GM23338 (cell line): ENCODE measurements at regions not wholly inside any gene's neighbourhood (a gene's known extent, or its start where the extent isn't known, plus 50 kb on each side); places are given as distances from the start of the nearest gene placed in this dataset.

Experiments used
- ATAC-seq: fragments of 200-7000 bp; cut with Tn5 transposase; 3 replicates; pipeline ENCODE4 v1.9.1; 2020
- DNase-seq: peaks from one replicate; pipeline ENCODE4 v3.0.0-alpha.2; 2015; ENCODE audit warnings: low spot score
- H2AFZ ChIP-seq: fragments of 200-600 bp; sonication (generic); 2 replicates; pipeline ENCODE4 v1.8.0; 2016; ENCODE audit warnings: antibody characterized with exemption, mild to moderate bottlenecking, moderate library complexity
- H3F3A ChIP-seq: fragments of 200-600 bp; sonication (generic); replicated peaks from 2 replicates; pipeline ENCODE4 v1.8.0; 2017; ENCODE audit warnings: antibody characterized with exemption, mixed run types, low read depth
- H3K27ac ChIP-seq: fragments of 200-600 bp; sonication (generic); 2 replicates; pipeline ENCODE4 v1.6.1; 2016; ENCODE audit warnings: low read depth
- H3K27me3 ChIP-seq: fragments of 200-600 bp; sonication (generic); 2 replicates; pipeline ENCODE4 v1.8.0; 2016; ENCODE audit warnings: mild to moderate bottlenecking, mixed run types, moderate library complexity; ENCODE audit not compliant: insufficient read depth
- H3K36me3 ChIP-seq: fragments of 200-600 bp; sonication (generic); 2 replicates; pipeline ENCODE4 v1.8.0; 2016; ENCODE audit warnings: mild to moderate bottlenecking; ENCODE audit not compliant: insufficient read depth
- H3K4me1 ChIP-seq: fragments of 200-600 bp; sonication (generic); 2 replicates; pipeline ENCODE4 v1.8.0; 2016; ENCODE audit warnings: mild to moderate bottlenecking, moderate library complexity; ENCODE audit not compliant: insufficient read depth
- H3K4me2 ChIP-seq: fragments of 200-600 bp; sonication (generic); 2 replicates; pipeline ENCODE4 v1.7.1; 2017; ENCODE audit warnings: mixed run types
- H3K4me3 ChIP-seq: fragments of 200-600 bp; sonication (generic); 2 replicates; pipeline ENCODE4 v1.6.1; 2016; ENCODE audit warnings: mixed run types
- H3K79me2 ChIP-seq: fragments of 200-600 bp; sonication (generic); replicated peaks from 2 replicates; pipeline ENCODE4 v1.8.0; 2017; ENCODE audit warnings: mild to moderate bottlenecking; ENCODE audit not compliant: insufficient read depth
- H3K9me2 ChIP-seq: fragments of 200-600 bp; sonication (generic); 2 replicates; pipeline ENCODE4 v1.8.0; 2017; ENCODE audit not compliant: insufficient read depth
- H4K20me1 ChIP-seq: fragments of 200-600 bp; sonication (generic); replicated peaks from 2 replicates; pipeline ENCODE4 v1.8.0; 2017; ENCODE audit warnings: mild to moderate bottlenecking; ENCODE audit not compliant: insufficient read depth
- H3K27ac Mint-ChIP-seq: 2 replicates; pipeline ENCODE4 v1.8.0; 2020; ENCODE audit warnings: inconsistent platforms, mild to moderate bottlenecking, moderate library complexity, mixed read lengths
- H3K27me3 Mint-ChIP-seq: 3 replicates; pipeline ENCODE4 v1.8.0; 2022; ENCODE audit warnings: low read depth, mild to moderate bottlenecking, moderate library complexity, mixed read lengths, inconsistent platforms; ENCODE audit not compliant: insufficient read depth, poor library complexity
- H3K36me3 Mint-ChIP-seq: 3 replicates; pipeline ENCODE4 v1.8.0; 2021; ENCODE audit warnings: low read depth, mild to moderate bottlenecking, inconsistent platforms, moderate library complexity, mixed read lengths
- H3K4me1 Mint-ChIP-seq: 3 replicates; pipeline ENCODE4 v1.8.0; 2020; ENCODE audit warnings: mild to moderate bottlenecking, inconsistent platforms, mixed read lengths
- H3K4me3 Mint-ChIP-seq: 3 replicates; pipeline ENCODE4 v1.8.0; 2021; ENCODE audit warnings: moderate library complexity, mild to moderate bottlenecking, inconsistent platforms, mixed read lengths
- H3K9me3 Mint-ChIP-seq: 3 replicates; pipeline ENCODE4 v1.8.0; 2020; ENCODE audit warnings: moderate library complexity, mild to moderate bottlenecking, inconsistent platforms, mixed read lengths
- EZH2 ChIP-seq: fragments of 200-600 bp; sonication (generic); IDR thresholded peaks from one replicate; pipeline ENCODE4 v1.8.0; 2017; ENCODE audit warnings: antibody characterized with exemption, mild to moderate bottlenecking, low read depth; ENCODE audit not compliant: unreplicated experiment
- JUNB ChIP-seq: IDR thresholded peaks from one replicate; pipeline ENCODE4 v1.6.1; 2016; ENCODE audit warnings: antibody characterized with exemption; ENCODE audit not compliant: unreplicated experiment
- NANOG ChIP-seq: IDR thresholded peaks from 2 replicates; pipeline ENCODE4 v1.6.1; 2016; ENCODE audit warnings: antibody characterized with exemption, borderline replicate concordance
- STAT1 ChIP-seq: IDR thresholded peaks from one replicate; pipeline ENCODE4 v1.6.1; 2016; ENCODE audit warnings: antibody characterized with exemption; ENCODE audit not compliant: unreplicated experiment
- ZNF114 ChIP-seq: fragments of 250-450 bp; sonication (Bioruptor Pico); IDR thresholded peaks from 2 replicates; pipeline ENCODE4 v1.5.0; 2020; ENCODE audit warnings: mild to moderate bottlenecking, moderate library complexity
- TF ChIP-seq, protein P1 (sequence below): fragments of 250-450 bp; sonication (Bioruptor Pico); IDR thresholded peaks from 2 replicates; pipeline ENCODE4 v1.5.0; 2020; ENCODE audit warnings: mild to moderate bottlenecking, moderate library complexity
- TF ChIP-seq, protein P2 (sequence below): IDR thresholded peaks from 2 replicates; pipeline ENCODE4 v1.6.1; 2016; ENCODE audit warnings: antibody characterized with exemption
- TF ChIP-seq, protein P3 (sequence below): IDR thresholded peaks from one replicate; pipeline ENCODE4 v1.6.1; 2018; ENCODE audit warnings: antibody characterized with exemption; ENCODE audit not compliant: unreplicated experiment
- TF ChIP-seq, protein P4 (sequence below), 2 experiments: fragments of 200-600 bp in 1 of 2; sonication (generic) in 1 of 2; conservative IDR thresholded peaks; 2 replicates each; pipeline versions ENCODE4 v1.5.1 to v1.6.1; 2016 to 2017; ENCODE audit warnings: antibody characterized with exemption in 2 of 2, low read depth in 2 of 2, mild to moderate bottlenecking in 2 of 2, moderate library complexity in 1 of 2

DNA sequence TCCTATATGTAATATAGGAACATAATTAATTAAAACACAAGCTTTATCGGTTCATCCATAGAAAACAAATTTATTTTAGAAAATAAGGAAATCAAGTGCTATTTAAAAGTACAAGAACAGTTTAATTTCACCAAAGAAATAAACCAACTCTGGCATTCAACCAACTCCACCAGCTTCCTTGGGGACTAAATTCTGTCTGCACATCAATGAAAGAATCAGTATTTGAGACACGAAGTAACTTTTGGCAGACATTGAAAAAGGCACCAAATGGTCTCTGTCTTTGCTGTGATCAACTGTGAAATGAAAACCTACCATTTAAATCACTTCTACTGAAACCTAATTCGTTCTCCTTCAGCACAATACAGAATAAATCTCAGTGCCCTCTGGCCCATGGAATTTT is 719.7 kb upstream of the GRIA3 start:
- TF ChIP-seq, protein P1, sequence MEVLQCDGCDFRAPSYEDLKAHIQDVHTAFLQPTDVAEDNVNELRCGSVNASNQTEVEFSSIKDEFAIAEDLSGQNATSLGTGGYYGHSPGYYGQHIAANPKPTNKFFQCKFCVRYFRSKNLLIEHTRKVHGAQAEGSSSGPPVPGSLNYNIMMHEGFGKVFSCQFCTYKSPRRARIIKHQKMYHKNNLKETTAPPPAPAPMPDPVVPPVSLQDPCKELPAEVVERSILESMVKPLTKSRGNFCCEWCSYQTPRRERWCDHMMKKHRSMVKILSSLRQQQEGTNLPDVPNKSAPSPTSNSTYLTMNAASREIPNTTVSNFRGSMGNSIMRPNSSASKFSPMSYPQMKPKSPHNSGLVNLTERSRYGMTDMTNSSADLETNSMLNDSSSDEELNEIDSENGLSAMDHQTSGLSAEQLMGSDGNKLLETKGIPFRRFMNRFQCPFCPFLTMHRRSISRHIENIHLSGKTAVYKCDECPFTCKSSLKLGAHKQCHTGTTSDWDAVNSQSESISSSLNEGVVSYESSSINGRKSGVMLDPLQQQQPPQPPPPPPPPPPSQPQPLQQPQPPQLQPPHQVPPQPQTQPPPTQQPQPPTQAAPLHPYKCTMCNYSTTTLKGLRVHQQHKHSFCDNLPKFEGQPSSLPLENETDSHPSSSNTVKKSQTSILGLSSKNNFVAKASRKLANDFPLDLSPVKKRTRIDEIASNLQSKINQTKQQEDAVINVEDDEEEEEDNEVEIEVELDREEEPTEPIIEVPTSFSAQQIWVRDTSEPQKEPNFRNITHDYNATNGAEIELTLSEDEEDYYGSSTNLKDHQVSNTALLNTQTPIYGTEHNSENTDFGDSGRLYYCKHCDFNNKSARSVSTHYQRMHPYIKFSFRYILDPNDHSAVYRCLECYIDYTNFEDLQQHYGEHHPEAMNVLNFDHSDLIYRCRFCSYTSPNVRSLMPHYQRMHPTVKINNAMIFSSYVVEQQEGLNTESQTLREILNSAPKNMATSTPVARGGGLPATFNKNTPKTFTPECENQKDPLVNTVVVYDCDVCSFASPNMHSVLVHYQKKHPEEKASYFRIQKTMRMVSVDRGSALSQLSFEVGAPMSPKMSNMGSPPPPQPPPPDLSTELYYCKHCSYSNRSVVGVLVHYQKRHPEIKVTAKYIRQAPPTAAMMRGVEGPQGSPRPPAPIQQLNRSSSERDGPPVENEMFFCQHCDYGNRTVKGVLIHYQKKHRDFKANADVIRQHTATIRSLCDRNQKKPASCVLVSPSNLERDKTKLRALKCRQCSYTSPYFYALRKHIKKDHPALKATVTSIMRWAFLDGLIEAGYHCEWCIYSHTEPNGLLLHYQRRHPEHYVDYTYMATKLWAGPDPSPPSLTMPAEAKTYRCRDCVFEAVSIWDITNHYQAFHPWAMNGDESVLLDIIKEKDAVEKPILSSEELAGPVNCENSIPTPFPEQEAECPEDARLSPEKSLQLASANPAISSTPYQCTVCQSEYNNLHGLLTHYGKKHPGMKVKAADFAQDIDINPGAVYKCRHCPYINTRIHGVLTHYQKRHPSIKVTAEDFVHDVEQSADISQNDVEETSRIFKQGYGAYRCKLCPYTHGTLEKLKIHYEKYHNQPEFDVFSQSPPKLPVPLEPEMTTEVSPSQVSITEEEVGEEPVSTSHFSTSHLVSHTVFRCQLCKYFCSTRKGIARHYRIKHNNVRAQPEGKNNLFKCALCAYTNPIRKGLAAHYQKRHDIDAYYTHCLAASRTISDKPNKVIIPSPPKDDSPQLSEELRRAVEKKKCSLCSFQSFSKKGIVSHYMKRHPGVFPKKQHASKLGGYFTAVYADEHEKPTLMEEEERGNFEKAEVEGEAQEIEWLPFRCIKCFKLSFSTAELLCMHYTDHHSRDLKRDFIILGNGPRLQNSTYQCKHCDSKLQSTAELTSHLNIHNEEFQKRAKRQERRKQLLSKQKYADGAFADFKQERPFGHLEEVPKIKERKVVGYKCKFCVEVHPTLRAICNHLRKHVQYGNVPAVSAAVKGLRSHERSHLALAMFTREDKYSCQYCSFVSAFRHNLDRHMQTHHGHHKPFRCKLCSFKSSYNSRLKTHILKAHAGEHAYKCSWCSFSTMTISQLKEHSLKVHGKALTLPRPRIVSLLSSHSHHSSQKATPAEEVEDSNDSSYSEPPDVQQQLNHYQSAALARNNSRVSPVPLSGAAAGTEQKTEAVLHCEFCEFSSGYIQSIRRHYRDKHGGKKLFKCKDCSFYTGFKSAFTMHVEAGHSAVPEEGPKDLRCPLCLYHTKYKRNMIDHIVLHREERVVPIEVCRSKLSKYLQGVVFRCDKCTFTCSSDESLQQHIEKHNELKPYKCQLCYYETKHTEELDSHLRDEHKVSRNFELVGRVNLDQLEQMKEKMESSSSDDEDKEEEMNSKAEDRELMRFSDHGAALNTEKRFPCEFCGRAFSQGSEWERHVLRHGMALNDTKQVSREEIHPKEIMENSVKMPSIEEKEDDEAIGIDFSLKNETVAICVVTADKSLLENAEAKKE (CRISPR knock-in tag) = no peak
- no peak for TF ChIP-seq EZH2
- TF ChIP-seq, protein P2, sequence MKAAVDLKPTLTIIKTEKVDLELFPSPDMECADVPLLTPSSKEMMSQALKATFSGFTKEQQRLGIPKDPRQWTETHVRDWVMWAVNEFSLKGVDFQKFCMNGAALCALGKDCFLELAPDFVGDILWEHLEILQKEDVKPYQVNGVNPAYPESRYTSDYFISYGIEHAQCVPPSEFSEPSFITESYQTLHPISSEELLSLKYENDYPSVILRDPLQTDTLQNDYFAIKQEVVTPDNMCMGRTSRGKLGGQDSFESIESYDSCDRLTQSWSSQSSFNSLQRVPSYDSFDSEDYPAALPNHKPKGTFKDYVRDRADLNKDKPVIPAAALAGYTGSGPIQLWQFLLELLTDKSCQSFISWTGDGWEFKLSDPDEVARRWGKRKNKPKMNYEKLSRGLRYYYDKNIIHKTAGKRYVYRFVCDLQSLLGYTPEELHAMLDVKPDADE = no peak
- no peak for TF ChIP-seq ZNF114 (CRISPR knock-in tag)
- TF ChIP-seq, protein P3, sequence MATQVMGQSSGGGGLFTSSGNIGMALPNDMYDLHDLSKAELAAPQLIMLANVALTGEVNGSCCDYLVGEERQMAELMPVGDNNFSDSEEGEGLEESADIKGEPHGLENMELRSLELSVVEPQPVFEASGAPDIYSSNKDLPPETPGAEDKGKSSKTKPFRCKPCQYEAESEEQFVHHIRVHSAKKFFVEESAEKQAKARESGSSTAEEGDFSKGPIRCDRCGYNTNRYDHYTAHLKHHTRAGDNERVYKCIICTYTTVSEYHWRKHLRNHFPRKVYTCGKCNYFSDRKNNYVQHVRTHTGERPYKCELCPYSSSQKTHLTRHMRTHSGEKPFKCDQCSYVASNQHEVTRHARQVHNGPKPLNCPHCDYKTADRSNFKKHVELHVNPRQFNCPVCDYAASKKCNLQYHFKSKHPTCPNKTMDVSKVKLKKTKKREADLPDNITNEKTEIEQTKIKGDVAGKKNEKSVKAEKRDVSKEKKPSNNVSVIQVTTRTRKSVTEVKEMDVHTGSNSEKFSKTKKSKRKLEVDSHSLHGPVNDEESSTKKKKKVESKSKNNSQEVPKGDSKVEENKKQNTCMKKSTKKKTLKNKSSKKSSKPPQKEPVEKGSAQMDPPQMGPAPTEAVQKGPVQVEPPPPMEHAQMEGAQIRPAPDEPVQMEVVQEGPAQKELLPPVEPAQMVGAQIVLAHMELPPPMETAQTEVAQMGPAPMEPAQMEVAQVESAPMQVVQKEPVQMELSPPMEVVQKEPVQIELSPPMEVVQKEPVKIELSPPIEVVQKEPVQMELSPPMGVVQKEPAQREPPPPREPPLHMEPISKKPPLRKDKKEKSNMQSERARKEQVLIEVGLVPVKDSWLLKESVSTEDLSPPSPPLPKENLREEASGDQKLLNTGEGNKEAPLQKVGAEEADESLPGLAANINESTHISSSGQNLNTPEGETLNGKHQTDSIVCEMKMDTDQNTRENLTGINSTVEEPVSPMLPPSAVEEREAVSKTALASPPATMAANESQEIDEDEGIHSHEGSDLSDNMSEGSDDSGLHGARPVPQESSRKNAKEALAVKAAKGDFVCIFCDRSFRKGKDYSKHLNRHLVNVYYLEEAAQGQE = no peak
- TF ChIP-seq NANOG = no peak
- TF ChIP-seq, protein P4, sequence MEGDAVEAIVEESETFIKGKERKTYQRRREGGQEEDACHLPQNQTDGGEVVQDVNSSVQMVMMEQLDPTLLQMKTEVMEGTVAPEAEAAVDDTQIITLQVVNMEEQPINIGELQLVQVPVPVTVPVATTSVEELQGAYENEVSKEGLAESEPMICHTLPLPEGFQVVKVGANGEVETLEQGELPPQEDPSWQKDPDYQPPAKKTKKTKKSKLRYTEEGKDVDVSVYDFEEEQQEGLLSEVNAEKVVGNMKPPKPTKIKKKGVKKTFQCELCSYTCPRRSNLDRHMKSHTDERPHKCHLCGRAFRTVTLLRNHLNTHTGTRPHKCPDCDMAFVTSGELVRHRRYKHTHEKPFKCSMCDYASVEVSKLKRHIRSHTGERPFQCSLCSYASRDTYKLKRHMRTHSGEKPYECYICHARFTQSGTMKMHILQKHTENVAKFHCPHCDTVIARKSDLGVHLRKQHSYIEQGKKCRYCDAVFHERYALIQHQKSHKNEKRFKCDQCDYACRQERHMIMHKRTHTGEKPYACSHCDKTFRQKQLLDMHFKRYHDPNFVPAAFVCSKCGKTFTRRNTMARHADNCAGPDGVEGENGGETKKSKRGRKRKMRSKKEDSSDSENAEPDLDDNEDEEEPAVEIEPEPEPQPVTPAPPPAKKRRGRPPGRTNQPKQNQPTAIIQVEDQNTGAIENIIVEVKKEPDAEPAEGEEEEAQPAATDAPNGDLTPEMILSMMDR (conservative IDR thresholded peaks at IDR 0.05; ENCODE audit: low read depth in 2 of 2) = no peak
- no peak for TF ChIP-seq JUNB
- TF ChIP-seq STAT1 = no peak
- no peak for ATAC-seq
- no peaks in the 10 kb centered on the region for H3K36me3 ChIP-seq

More for the DNA sequence above, 719.7 kb upstream of the GRIA3 start:
- H3K4me1 Mint-ChIP-seq = no peaks in the 10 kb centered on the region
- no peaks in the 10 kb centered on the region for H3K9me3 Mint-ChIP-seq
- Histone ChIP-seq H2AFZ (no peak overlapping the region), H3F3A (no peaks in the 10 kb centered on the region), H3K4me2 (no peak overlapping the region), H3K4me3 (no peak overlapping the region), H3K9me2 (no peaks in the 10 kb centered on the region), H3K27me3 (no peaks in the 10 kb centered on the region), H3K4me1 (no peaks in the 10 kb centered on the region), H3K79me2 (no peaks in the 10 kb centered on the region), H3K27ac (no peak overlapping the region), H4K20me1 (no peaks in the 10 kb centered on the region)
- H3K36me3 Mint-ChIP-seq = no peaks in the 10 kb centered on the region
- no peak overlapping the region for H3K4me3 Mint-ChIP-seq
- H3K27me3 Mint-ChIP-seq = no peaks in the 10 kb centered on the region
- H3K27ac Mint-ChIP-seq = no peak overlapping the region
- DNase-seq = no peak
